SK-N-SH (cell line): ENCODE measurements at regions not wholly inside any gene's neighbourhood (a gene's known extent, or its start where the extent isn't known, plus 50 kb on each side); places are given as distances from the start of the nearest gene placed in this dataset.

Experiments
- CTCF ChIA-PET: fragments of 300-600, 350-600 bp; formaldehyde crosslinking; extraction: SDS; loops from one replicate; lab custom pipeline; 2021; lab: Yijun Ruan, JAX
- POLR2A ChIA-PET: fragments of 350-600 bp; sonication (Branson Sonifier 250); formaldehyde crosslinking; extraction: SDS; loops from one replicate; lab custom pipeline; 2020; ENCODE audit warnings: antibody characterized with exemption, inconsistent platforms; lab: Yijun Ruan, JAX
- DNase-seq: peaks from one replicate; pipeline ENCODE4 v3.0.0; 2012
- H2AFZ ChIP-seq: fragments of 200-600 bp; sonication (generic); 2 replicates; pipeline ENCODE4 v1.8.1; 2016; ENCODE audit warnings: antibody characterized with exemption, mild to moderate bottlenecking, low read depth
- H3F3A ChIP-seq: fragments of 200-600 bp; sonication (generic); replicated peaks from 2 replicates; pipeline ENCODE3; 2016; ENCODE audit warnings: antibody characterized with exemption, mild to moderate bottlenecking; ENCODE audit not compliant: insufficient read depth
- H3K27ac ChIP-seq, 2 experiments: fragments of 200-500 bp in 1 of 2; fragments of 200-600 bp in 1 of 2; sonication (Bioruptor generic) in 1 of 2; sonication (generic), shearing (Covaris generic) in 1 of 2; 2 replicates each; pipeline versions ENCODE4 v1.5.1 to v1.6.1; 2014 to 2016; ENCODE audit warnings: low read depth in 2 of 2, inconsistent platforms in 1 of 2, low read length in 1 of 2, mild to moderate bottlenecking in 1 of 2, mixed read lengths in 1 of 2
- H3K27me3 ChIP-seq: fragments of 200-600 bp; sonication (generic), shearing (Covaris generic); 2 replicates; pipeline ENCODE4 v1.6.1; 2016; ENCODE audit warnings: mixed run types; ENCODE audit not compliant: insufficient read depth
- H3K36me3 ChIP-seq, 2 experiments: fragments of 200-500 bp in 1 of 2; fragments of 200-600 bp in 1 of 2; sonication (Bioruptor generic) in 1 of 2; sonication (generic) in 1 of 2; replicated peaks in 1 of 2; 2 replicates each; pipeline versions ENCODE3 to v1.5.1; 2014 to 2016; ENCODE audit warnings: low read length in 1 of 2, mild to moderate bottlenecking in 1 of 2; ENCODE audit not compliant: insufficient read depth in 2 of 2, control insufficient read depth in 1 of 2
- H3K4me1 ChIP-seq, 2 experiments: fragments of 200-500 bp in 1 of 2; fragments of 200-600 bp in 1 of 2; sonication (Bioruptor generic) in 1 of 2; sonication (generic), shearing (Covaris generic) in 1 of 2; 2 replicates each; pipeline versions ENCODE4 v1.5.1 to v1.6.1; 2014 to 2016; ENCODE audit warnings: low read depth in 1 of 2, low read length in 1 of 2, mixed run types in 1 of 2; ENCODE audit not compliant: insufficient read depth in 2 of 2, control insufficient read depth in 1 of 2
- H3K4me2 ChIP-seq: fragments of 200-600 bp; sonication (generic), shearing (Covaris generic); 2 replicates; pipeline ENCODE4 v1.6.1; 2017; ENCODE audit warnings: mixed run types
- H3K4me3 ChIP-seq, 2 experiments: fragments of 200-500 bp in 1 of 2; fragments of 200-600 bp in 1 of 2; sonication (Bioruptor generic) in 1 of 2; sonication (generic), shearing (Covaris generic) in 1 of 2; 2 replicates each; pipeline versions ENCODE4 v1.5.1 to v1.8.1; 2014 to 2016; ENCODE audit warnings: low read depth in 2 of 2, inconsistent platforms in 1 of 2, low read length in 1 of 2, mild to moderate bottlenecking in 1 of 2, mixed read lengths in 1 of 2, moderate library complexity in 1 of 2
- H3K79me2 ChIP-seq: fragments of 200-600 bp; sonication (generic); 2 replicates; pipeline ENCODE4 v1.8.1; 2017; ENCODE audit warnings: mild to moderate bottlenecking; ENCODE audit not compliant: insufficient read depth
- H3K9ac ChIP-seq: fragments of 200-600 bp; sonication (generic); 2 replicates; pipeline ENCODE4 v1.6.1; 2017; ENCODE audit warnings: mixed run types
- H3K9me2 ChIP-seq: fragments of 200-600 bp; sonication (generic); 2 replicates; pipeline ENCODE4 v1.6.1; 2017; ENCODE audit warnings: mixed run types
- H3K9me3 ChIP-seq: fragments of 200-600 bp; sonication (generic); 2 replicates; pipeline ENCODE4 v1.6.1; 2017; ENCODE audit warnings: mixed run types, mild to moderate bottlenecking, moderate library complexity
- H4K20me1 ChIP-seq: fragments of 200-600 bp; sonication (generic); 2 replicates; pipeline ENCODE4 v1.6.1; 2017; ENCODE audit warnings: mild to moderate bottlenecking, mixed run types; ENCODE audit not compliant: insufficient read depth
- ELF1 ChIP-seq: IDR thresholded peaks from 2 replicates; pipeline ENCODE4 v1.4.0; 2012
- EP300 ChIP-seq, 2 experiments: IDR thresholded peaks; 2 replicates each; pipeline versions ENCODE4 v1.4.0 to v1.6.1; 2012; ENCODE audit warnings: borderline replicate concordance in 1 of 2, low read depth in 1 of 2, low read length in 1 of 2
- GABPA ChIP-seq: IDR thresholded peaks from 2 replicates; pipeline ENCODE4 v1.4.0; 2012; ENCODE audit warnings: low read depth, mild to moderate bottlenecking
- JUND ChIP-seq: IDR thresholded peaks from 2 replicates; pipeline ENCODE4 v1.4.0; 2012
- NRF1 ChIP-seq: IDR thresholded peaks from 2 replicates; pipeline ENCODE4 v1.6.1; 2012; ENCODE audit warnings: low read depth, mild to moderate bottlenecking, low read length
- POLR2AphosphoS5 ChIP-seq: IDR thresholded peaks from 2 replicates; pipeline ENCODE4 v1.6.1; 2012; ENCODE audit warnings: low read depth, low read length
- RFX5 ChIP-seq: IDR thresholded peaks from 2 replicates; pipeline ENCODE4 v1.6.1; 2012; ENCODE audit warnings: mild to moderate bottlenecking, improper control_type of control experiment, low read length
- RXRA ChIP-seq: IDR thresholded peaks from 2 replicates; pipeline ENCODE4 v1.4.0; 2012; ENCODE audit warnings: low read depth, mild to moderate bottlenecking, borderline replicate concordance
- SIN3A ChIP-seq: IDR thresholded peaks from 2 replicates; pipeline ENCODE4 v1.6.1; 2012; ENCODE audit warnings: low read depth, mild to moderate bottlenecking, low read length, moderate library complexity, borderline replicate concordance
- TAF1 ChIP-seq: IDR thresholded peaks from 2 replicates; pipeline ENCODE4 v1.6.1; 2012; ENCODE audit warnings: low read depth, mild to moderate bottlenecking, low read length, moderate library complexity, borderline replicate concordance
- YY1 ChIP-seq: IDR thresholded peaks from 2 replicates; pipeline ENCODE4 v1.4.0; 2012; ENCODE audit warnings: low read depth, mild to moderate bottlenecking
- WGBS: methylation state at CpG from one replicate; pipeline ENCODE4 v1.1.6; 2017; ENCODE audit warnings: low lambda C conversion rate; 5-methylcytosine and 5-hydroxymethylcytosine counted together
- TF ChIP-seq, protein P1 (sequence below): IDR thresholded peaks from 2 replicates; pipeline ENCODE4 v1.6.1; 2012; ENCODE audit warnings: mild to moderate bottlenecking, low read depth, low read length, moderate library complexity
- TF ChIP-seq, protein P2 (sequence below): IDR thresholded peaks from 2 replicates; pipeline ENCODE4 v1.4.0; 2012; ENCODE audit warnings: low read depth, borderline replicate concordance
- TF ChIP-seq, protein P3 (sequence below): IDR thresholded peaks from 2 replicates; pipeline ENCODE4 v1.4.0; 2012; ENCODE audit warnings: low read depth
- TF ChIP-seq, protein P4 (sequence below): IDR thresholded peaks from 2 replicates; pipeline ENCODE4 v1.4.0; 2012; ENCODE audit warnings: low read depth, borderline replicate concordance

DNA sequence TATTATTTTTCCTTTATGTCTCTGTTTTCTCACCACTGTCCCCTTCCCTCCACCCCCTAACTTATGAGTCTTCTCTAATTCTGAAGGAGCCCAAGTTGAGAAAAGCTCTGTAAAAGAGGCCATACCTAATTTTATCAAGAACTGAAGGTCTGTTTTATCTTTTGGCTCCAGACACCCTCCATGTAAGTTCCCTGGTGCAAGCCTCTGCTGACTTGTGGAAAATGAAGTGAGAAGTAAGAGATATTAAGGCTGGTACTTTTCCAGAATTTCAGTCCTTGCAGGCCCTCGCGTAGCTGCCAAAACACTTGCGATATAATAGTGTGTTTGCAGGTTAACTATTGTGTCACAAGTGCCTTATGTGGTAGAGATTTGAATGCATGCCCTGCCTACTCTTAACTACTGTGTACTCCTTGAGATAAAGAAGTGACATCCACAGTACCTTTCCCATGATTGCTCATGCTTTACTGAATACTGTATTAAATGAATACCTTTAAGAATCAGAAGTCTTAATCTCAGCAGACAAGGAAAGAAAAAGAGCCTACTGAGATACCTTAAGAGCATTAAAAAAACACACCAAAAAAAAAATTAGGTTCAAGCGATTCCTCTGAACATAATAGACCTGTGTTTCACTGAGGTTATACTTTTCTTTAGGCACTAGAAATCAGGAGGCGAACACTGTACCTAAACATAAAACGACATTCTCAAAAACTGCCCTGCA, 143.6 kb upstream of the ZNF184 start:
- Histone ChIP-seq H3K36me3 (no peaks in the 10 kb centered on the region), H3F3A (no peaks in the 10 kb centered on the region), H2AFZ (peak overlapping the region; percentile 83), H3K4me3 (peak overlapping the region; percentile 52 to 64; a peak in 2 of 4 replicates), H3K27ac (no peak overlapping the region), H3K4me2 (peak overlapping the region; percentile 83), H3K79me2 (no peaks in the 10 kb centered on the region), H3K9me3 (no peaks in the 10 kb centered on the region), H3K9ac (no peak overlapping the region), H3K9me2 (no peaks in the 10 kb centered on the region), H3K27me3 (peaks cover 55% of the 10 kb centered on the region), H3K4me1 (peaks cover 0 to 7% of the 10 kb centered on the region in 2 experiments; a peak in 1 of 4 replicates), H4K20me1 (no peaks in the 10 kb centered on the region)
- TF ChIP-seq RXRA (no peak), RFX5 (no peak), NRF1 (no peak), SIN3A (no peak), GABPA (no peak), POLR2AphosphoS5 (no peak), TAF1 (no peak), JUND (no peak), YY1 (no peak), EP300 (IDR thresholded peaks at IDR 0.05; ENCODE audit: borderline replicate concordance in 1 of 2, low read depth in 1 of 2, low read length in 1 of 2) (no peak), ELF1 (no peak)
- TF ChIP-seq, protein P1, sequence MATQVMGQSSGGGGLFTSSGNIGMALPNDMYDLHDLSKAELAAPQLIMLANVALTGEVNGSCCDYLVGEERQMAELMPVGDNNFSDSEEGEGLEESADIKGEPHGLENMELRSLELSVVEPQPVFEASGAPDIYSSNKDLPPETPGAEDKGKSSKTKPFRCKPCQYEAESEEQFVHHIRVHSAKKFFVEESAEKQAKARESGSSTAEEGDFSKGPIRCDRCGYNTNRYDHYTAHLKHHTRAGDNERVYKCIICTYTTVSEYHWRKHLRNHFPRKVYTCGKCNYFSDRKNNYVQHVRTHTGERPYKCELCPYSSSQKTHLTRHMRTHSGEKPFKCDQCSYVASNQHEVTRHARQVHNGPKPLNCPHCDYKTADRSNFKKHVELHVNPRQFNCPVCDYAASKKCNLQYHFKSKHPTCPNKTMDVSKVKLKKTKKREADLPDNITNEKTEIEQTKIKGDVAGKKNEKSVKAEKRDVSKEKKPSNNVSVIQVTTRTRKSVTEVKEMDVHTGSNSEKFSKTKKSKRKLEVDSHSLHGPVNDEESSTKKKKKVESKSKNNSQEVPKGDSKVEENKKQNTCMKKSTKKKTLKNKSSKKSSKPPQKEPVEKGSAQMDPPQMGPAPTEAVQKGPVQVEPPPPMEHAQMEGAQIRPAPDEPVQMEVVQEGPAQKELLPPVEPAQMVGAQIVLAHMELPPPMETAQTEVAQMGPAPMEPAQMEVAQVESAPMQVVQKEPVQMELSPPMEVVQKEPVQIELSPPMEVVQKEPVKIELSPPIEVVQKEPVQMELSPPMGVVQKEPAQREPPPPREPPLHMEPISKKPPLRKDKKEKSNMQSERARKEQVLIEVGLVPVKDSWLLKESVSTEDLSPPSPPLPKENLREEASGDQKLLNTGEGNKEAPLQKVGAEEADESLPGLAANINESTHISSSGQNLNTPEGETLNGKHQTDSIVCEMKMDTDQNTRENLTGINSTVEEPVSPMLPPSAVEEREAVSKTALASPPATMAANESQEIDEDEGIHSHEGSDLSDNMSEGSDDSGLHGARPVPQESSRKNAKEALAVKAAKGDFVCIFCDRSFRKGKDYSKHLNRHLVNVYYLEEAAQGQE, result no peak
- TF ChIP-seq, protein P2, sequence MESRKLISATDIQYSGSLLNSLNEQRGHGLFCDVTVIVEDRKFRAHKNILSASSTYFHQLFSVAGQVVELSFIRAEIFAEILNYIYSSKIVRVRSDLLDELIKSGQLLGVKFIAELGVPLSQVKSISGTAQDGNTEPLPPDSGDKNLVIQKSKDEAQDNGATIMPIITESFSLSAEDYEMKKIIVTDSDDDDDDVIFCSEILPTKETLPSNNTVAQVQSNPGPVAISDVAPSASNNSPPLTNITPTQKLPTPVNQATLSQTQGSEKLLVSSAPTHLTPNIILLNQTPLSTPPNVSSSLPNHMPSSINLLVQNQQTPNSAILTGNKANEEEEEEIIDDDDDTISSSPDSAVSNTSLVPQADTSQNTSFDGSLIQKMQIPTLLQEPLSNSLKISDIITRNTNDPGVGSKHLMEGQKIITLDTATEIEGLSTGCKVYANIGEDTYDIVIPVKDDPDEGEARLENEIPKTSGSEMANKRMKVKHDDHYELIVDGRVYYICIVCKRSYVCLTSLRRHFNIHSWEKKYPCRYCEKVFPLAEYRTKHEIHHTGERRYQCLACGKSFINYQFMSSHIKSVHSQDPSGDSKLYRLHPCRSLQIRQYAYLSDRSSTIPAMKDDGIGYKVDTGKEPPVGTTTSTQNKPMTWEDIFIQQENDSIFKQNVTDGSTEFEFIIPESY, result no peak
- TF ChIP-seq, protein P3, sequence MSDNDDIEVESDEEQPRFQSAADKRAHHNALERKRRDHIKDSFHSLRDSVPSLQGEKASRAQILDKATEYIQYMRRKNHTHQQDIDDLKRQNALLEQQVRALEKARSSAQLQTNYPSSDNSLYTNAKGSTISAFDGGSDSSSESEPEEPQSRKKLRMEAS, result no peak
- TF ChIP-seq, protein P4, sequence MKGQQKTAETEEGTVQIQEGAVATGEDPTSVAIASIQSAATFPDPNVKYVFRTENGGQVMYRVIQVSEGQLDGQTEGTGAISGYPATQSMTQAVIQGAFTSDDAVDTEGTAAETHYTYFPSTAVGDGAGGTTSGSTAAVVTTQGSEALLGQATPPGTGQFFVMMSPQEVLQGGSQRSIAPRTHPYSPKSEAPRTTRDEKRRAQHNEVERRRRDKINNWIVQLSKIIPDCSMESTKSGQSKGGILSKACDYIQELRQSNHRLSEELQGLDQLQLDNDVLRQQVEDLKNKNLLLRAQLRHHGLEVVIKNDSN, result no peak
- ChIA-PET POLR2A (no interaction called here), CTCF (interaction anchor here (1.0 to 1.5 kb wide), 3 partner anchors 9 to 156 kb away, joined by 3 to 5 read pairs (median 3); no protein-coding TSS in a partner anchor)
- no peak for DNase-seq
- WGBS, result 17% methylated on average over 6 of the region's 6 CpGs
